ENCODE measurements at regions not wholly inside any gene's neighbourhood (a gene's known extent, or its start where the extent isn't known, plus 50 kb on each side); places are given as distances from the start of the nearest gene placed in this dataset.

GRCh38 chr7:84674236-84674913, 479.8 kb upstream of the SEMA3A start:
- no peak for DNase-seq

- DNase-seq, result no peak
Observed at GRCh38 chr7:84669177-84669732, 474.7 kb upstream of the SEMA3A start.

GRCh38 chr7:84668116-84668515, 473.5 kb upstream of the SEMA3A start:
- no peak for DNase-seq

GRCh38 chr7:84666651-84667050, 472.1 kb upstream of the SEMA3A start:
- DNase-seq, result no peak

- no peak for DNase-seq
Observed at GRCh38 chr7:84665339-84665738, 470.8 kb upstream of the SEMA3A start.

- DNase-seq, result no peak
Observed at GRCh38 chr7:84664626-84665025, 470.0 kb upstream of the SEMA3A start.

- DNase-seq, result no peak
Observed at GRCh38 chr7:84663224-84663623, 468.6 kb upstream of the SEMA3A start.

- DNase-seq, result no peak
Observed at GRCh38 chr7:84658286-84658685, 463.7 kb upstream of the SEMA3A start.

- DNase-seq, result no peak
Observed at GRCh38 chr7:84654273-84654672, 459.7 kb upstream of the SEMA3A start.

- DNase-seq, result no peak
Observed at GRCh38 chr7:84651876-84652275, 457.3 kb upstream of the SEMA3A start.

GRCh38 chr7:84647797-84648757, 453.5 kb upstream of the SEMA3A start:
- no peak for DNase-seq

GRCh38 chr7:84642611-84643010, 448.0 kb upstream of the SEMA3A start:
- DNase-seq, result no peak

GRCh38 chr7:84640637-84641036, 446.0 kb upstream of the SEMA3A start:
- no peak for DNase-seq

- DNase-seq, result no peak
Observed at GRCh38 chr7:84638339-84638697, 443.7 kb upstream of the SEMA3A start.

GRCh38 chr7:84637568-84638338, 443.2 kb upstream of the SEMA3A start:
- DNase-seq, result no peak

- DNase-seq, result no peak
Observed at GRCh38 chr7:84631913-84632312, 437.3 kb upstream of the SEMA3A start.

GRCh38 chr7:84629640-84630318, 435.2 kb upstream of the SEMA3A start:
- DNase-seq, result no peak

- no peak for DNase-seq
Observed at GRCh38 chr7:84629216-84629615, 434.6 kb upstream of the SEMA3A start.

- DNase-seq, result no peak
Observed at GRCh38 chr7:84627250-84627649, 432.7 kb upstream of the SEMA3A start.

GRCh38 chr7:84624927-84625326, 430.3 kb upstream of the SEMA3A start:
- no peak for DNase-seq

GRCh38 chr7:84624527-84624926, 429.9 kb upstream of the SEMA3A start:
- DNase-seq, result no peak

- DNase-seq, result no peak
Observed at GRCh38 chr7:84617265-84618030, 422.9 kb upstream of the SEMA3A start.
